Fibroblast of skin of abdomen (primary cell): ENCODE measurements at regions not wholly inside any gene's neighbourhood (a gene's known extent, or its start where the extent isn't known, plus 50 kb on each side); places are given as distances from the start of the nearest gene placed in this dataset.
"Not testable (repeated sequence)": the region's sequence is repeated elsewhere in the genome, so short reads cannot be mapped to it uniquely, and the experiment has no call there.

Experiments used
- DNase-seq: peaks from one replicate; pipeline ENCODE4 v3.0.0-alpha.2; 2013

GRCh38 chr5:29587832-29588231, 1605.7 kb upstream of the CDH6 start:
- DNase-seq = no peak

- DNase-seq = no peak
Observed at GRCh38 chr5:29568028-29568427, 1625.5 kb upstream of the CDH6 start.

GRCh38 chr5:29561564-29561963, 1631.9 kb upstream of the CDH6 start:
- DNase-seq = no peak

GRCh38 chr5:29550523-29550922, 1643.0 kb upstream of the CDH6 start:
- no peak for DNase-seq

GRCh38 chr5:29548262-29548661, 1645.2 kb upstream of the CDH6 start:
- DNase-seq = no peak

- DNase-seq = no peak
Observed at GRCh38 chr5:29547236-29547865, 1646.1 kb upstream of the CDH6 start.

- no peak for DNase-seq
Observed at GRCh38 chr5:29543501-29543900, 1650.0 kb upstream of the CDH6 start.

- DNase-seq = no peak
Observed at GRCh38 chr5:29524227-29524626, 1669.3 kb upstream of the CDH6 start.

GRCh38 chr5:29518176-29518575, 1675.3 kb upstream of the CDH6 start:
- no peak for DNase-seq

- no peak for DNase-seq
Observed at GRCh38 chr5:29516224-29516623, 1677.3 kb upstream of the CDH6 start.

- DNase-seq = no peak
Observed at GRCh38 chr5:29508131-29508530, 1685.4 kb upstream of the CDH6 start.

- DNase-seq = no peak
Observed at GRCh38 chr5:29504411-29504810, 1689.1 kb upstream of the CDH6 start.

GRCh38 chr5:29498860-29499259, 1694.6 kb upstream of the CDH6 start:
- DNase-seq = no peak

GRCh38 chr5:29498412-29498811, 1695.1 kb upstream of the CDH6 start:
- no peak for DNase-seq

- DNase-seq = no peak
Observed at GRCh38 chr5:29485333-29485732, 1708.2 kb upstream of the CDH6 start.

GRCh38 chr5:29469581-29469980, 1723.9 kb upstream of the CDH6 start:
- DNase-seq = no peak

- no peak for DNase-seq
Observed at GRCh38 chr5:29462241-29462640, 1731.2 kb upstream of the CDH6 start.

- DNase-seq = no peak
Observed at GRCh38 chr5:29460971-29461559, 1732.4 kb upstream of the CDH6 start.

GRCh38 chr5:29451004-29451403, 1742.5 kb upstream of the CDH6 start:
- not testable (repeated sequence) for DNase-seq

- no peak for DNase-seq
Observed at GRCh38 chr5:29414681-29415080, 1778.8 kb upstream of the CDH6 start.

GRCh38 chr5:29412979-29413378, 1780.5 kb upstream of the CDH6 start:
- DNase-seq = no peak

GRCh38 chr5:29402270-29402669, 1791.2 kb upstream of the CDH6 start:
- DNase-seq = no peak

- no peak for DNase-seq
Observed at GRCh38 chr5:29389993-29390392, 1803.5 kb upstream of the CDH6 start.

- DNase-seq = no peak
Observed at GRCh38 chr5:29387384-29387783, 1806.1 kb upstream of the CDH6 start.

GRCh38 chr5:29382780-29383179, 1810.7 kb upstream of the CDH6 start:
- no peak for DNase-seq
